Suprapubic skin (tissue), 4 donors: ENCODE measurements at regions not wholly inside any gene's neighbourhood (a gene's known extent, or its start where the extent isn't known, plus 50 kb on each side); places are given as distances from the start of the nearest gene placed in this dataset.
"Not testable (repeated sequence)": the region's sequence is repeated elsewhere in the genome, so short reads cannot be mapped to it uniquely, and the experiment has no call there.

Source experiments
- CTCF ChIP-seq, 2 donors: fragments of 200-600 bp in 1 of 2; fragments of 450-650 bp in 1 of 2; sonication (generic) in 1 of 2; IDR thresholded peaks; one replicate each; pipeline ENCODE4 v1.5.1; 2016 to 2019; ENCODE audit warnings: antibody characterized with exemption in 2 of 2, mild to moderate bottlenecking in 1 of 2, moderate library complexity in 1 of 2
- EP300 ChIP-seq: sonication (generic); formaldehyde crosslinking; IDR thresholded peaks from one replicate; pipeline ENCODE4 v1.6.1; 2017; ENCODE audit warnings: antibody characterized with exemption
- POLR2AphosphoS5 ChIP-seq, 3 donors: sonication (generic); formaldehyde crosslinking; IDR thresholded peaks; one replicate each; pipeline ENCODE4 v1.6.1; 2017; ENCODE audit warnings: antibody characterized with exemption in 3 of 3

GRCh38 chr7:63060701-63061100, 937.9 kb upstream of the ZNF722 start:
- not testable (repeated sequence) for TF ChIP-seq POLR2AphosphoS5 (IDR thresholded peaks at IDR 0.05); CTCF (IDR thresholded peaks at IDR 0.05); EP300
